Subcutaneous abdominal adipose tissue (tissue), 5 donors: ENCODE measurements at regions not wholly inside any gene's neighbourhood (a gene's known extent, or its start where the extent isn't known, plus 50 kb on each side); places are given as distances from the start of the nearest gene placed in this dataset.

ENCODE experiments used
- H3K27ac ChIP-seq: one replicate; pipeline ENCODE4 v1.7.0; 2013; ENCODE audit warnings: low read depth, mild to moderate bottlenecking, inconsistent platforms, low read length, moderate library complexity
- H3K27me3 ChIP-seq, 5 donors: one replicate each; pipeline ENCODE4 v1.7.0; 2013; ENCODE audit warnings: low read length in 5 of 5, inconsistent platforms in 1 of 5; ENCODE audit not compliant: control insufficient read depth in 5 of 5, insufficient read depth in 4 of 5
- H3K36me3 ChIP-seq, 5 donors: one replicate each; pipeline ENCODE4 v1.7.0; 2013; ENCODE audit warnings: low read length in 5 of 5; ENCODE audit not compliant: control insufficient read depth in 5 of 5, insufficient read depth in 5 of 5
- H3K4me1 ChIP-seq, 5 donors: one replicate each; pipeline ENCODE4 v1.7.0; 2013; ENCODE audit warnings: low read length in 5 of 5, mild to moderate bottlenecking in 3 of 5, moderate library complexity in 1 of 5; ENCODE audit not compliant: control insufficient read depth in 5 of 5, insufficient read depth in 5 of 5
- H3K4me3 ChIP-seq, 5 donors: one replicate each; pipeline ENCODE4 v1.7.0; 2013; ENCODE audit warnings: low read length in 5 of 5, low read depth in 1 of 5
- H3K9ac ChIP-seq, 5 donors: one replicate each; pipeline ENCODE4 v1.7.0; 2013; ENCODE audit warnings: low read length in 5 of 5, mild to moderate bottlenecking in 4 of 5, moderate library complexity in 3 of 5
- H3K9me3 ChIP-seq, 5 donors: one replicate each; pipeline ENCODE4 v1.7.0; 2013; ENCODE audit warnings: low read length in 5 of 5; ENCODE audit not compliant: control insufficient read depth in 5 of 5
- donor health status: healthy.
- donor health status: healthy.
- donor health status: healthy.
- donor health status: healthy.
- donor health status: healthy.

DNA sequence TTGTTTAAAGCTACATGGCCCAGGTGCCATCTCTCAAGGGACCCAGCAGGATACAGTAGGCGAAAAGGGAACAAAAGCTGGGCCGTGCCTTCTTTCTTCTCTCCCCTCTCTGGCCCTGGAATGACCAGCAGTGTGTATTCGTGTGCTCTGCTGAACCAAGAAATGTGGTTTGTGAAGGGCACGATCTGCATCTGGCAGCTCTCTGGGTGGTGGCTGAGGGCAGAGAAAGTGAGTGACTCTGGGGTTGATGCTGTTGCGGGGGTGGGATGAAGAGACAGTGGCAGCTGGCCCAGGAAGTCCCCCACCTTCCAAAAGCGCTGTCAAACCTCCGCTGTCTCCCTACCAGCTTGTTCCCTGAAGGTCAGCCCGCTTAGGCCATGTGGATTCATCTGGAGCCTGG is 88.3 kb downstream of the CLDN34 start:
- peaks cover 0 to 29% (median 5%) of the 10 kb centered on the region in 5 donors for H3K4me1 ChIP-seq
- H3K27me3 ChIP-seq = peaks cover 0 to 2% (median 0%) of the 10 kb centered on the region in 5 donors
- H3K4me3 ChIP-seq = no peak overlapping the region
- H3K36me3 ChIP-seq = no peaks in the 10 kb centered on the region
- H3K9me3 ChIP-seq = peaks cover 0 to 11% (median 10%) of the 10 kb centered on the region in 5 donors
- no peak overlapping the region for H3K9ac ChIP-seq
- no peak overlapping the region for H3K27ac ChIP-seq

DNA sequence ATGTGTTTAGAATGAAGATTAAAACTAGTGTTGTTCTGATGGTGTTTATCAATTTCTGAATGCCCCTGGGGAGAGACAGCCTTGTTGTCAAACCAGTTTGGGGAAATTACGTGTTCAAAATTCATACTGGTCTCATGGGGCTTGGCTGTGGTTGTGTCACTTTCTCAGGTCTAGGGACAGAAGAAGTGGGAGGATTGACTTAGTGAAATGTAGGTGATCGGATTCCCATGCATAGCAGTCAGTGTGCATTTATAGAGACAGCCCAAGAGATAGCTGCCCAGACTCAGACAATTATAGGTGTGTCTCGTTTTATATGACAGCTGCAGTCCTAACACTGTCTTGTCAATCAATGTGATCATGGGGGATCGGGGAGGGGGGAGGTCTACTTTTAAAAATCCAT is 94.4 kb upstream of the CLCN4 start:
- H3K27ac ChIP-seq = no peak overlapping the region
- no peaks in the 10 kb centered on the region for H3K9me3 ChIP-seq
- peaks cover 4 to 9% (median 7%) of the 10 kb centered on the region in 5 donors for H3K27me3 ChIP-seq
- no peak overlapping the region for H3K9ac ChIP-seq
- peaks cover 0 to 2% (median 0%) of the 10 kb centered on the region in 5 donors for H3K4me1 ChIP-seq
- H3K36me3 ChIP-seq = peaks cover 0 to 5% (median under 1%) of the 10 kb centered on the region in 5 donors
- H3K4me3 ChIP-seq = no peak overlapping the region

DNA sequence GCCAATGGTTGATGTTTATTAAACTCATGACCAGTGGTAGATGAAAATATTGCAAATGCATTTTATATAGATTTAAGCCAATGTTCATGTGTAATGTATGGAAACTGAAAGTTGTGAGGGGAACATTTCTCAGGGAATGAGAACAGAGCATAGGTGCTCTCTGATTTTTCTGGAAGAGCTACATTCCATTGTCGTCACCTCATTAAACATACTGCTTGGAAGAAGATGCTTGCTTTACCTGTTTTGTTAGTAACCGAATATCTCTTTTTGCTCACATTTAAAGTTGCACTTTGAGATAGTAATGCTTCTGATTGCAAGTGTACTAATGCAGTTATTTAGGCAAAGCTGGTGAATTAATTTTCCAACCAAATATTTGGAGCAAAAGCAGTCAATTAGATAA is 93.8 kb upstream of the CLCN4 start:
- no peak overlapping the region for H3K27ac ChIP-seq
- no peaks in the 10 kb centered on the region for H3K9me3 ChIP-seq
- no peak overlapping the region for H3K4me3 ChIP-seq

DNA sequence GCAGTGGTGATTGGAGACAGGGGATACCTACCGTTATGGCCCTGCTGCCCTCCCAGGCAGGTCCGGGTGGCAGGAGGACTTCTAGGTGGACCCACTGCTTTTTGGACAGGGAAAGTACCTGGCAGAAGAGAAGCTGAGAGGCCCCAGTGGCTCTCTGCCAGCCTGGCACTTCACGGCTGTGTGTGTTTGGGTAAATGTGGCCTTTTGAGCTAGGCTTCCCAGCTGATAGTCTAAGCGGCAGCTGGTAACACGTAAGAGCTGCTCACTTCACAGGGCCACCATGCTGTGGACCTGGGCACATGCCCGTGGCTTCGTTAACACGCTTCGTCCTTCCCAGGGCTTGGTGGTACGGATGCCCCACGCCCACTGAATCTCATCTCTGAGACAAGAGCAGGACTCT is 92.0 kb upstream of the CLCN4 start:
- H3K9me3 ChIP-seq = no peaks in the 10 kb centered on the region
- H3K36me3 ChIP-seq = peaks cover 0 to 16% (median 10%) of the 10 kb centered on the region in 5 donors
- no peak overlapping the region for H3K4me3 ChIP-seq
- peaks cover 0 to under 1% (median 0%) of the 10 kb centered on the region in 5 donors for H3K4me1 ChIP-seq
- H3K27me3 ChIP-seq = peaks cover 4 to 9% (median 7%) of the 10 kb centered on the region in 5 donors
- H3K9ac ChIP-seq = no peak overlapping the region
- H3K27ac ChIP-seq = no peak overlapping the region

More for the DNA sequence above, 93.8 kb upstream of the CLCN4 start:
- peaks cover 0 to 2% (median 0%) of the 10 kb centered on the region in 5 donors for H3K4me1 ChIP-seq
- H3K36me3 ChIP-seq = peaks cover 0 to 10% (median 4%) of the 10 kb centered on the region in 5 donors
- H3K27me3 ChIP-seq = peaks cover 4 to 9% (median 7%) of the 10 kb centered on the region in 5 donors
- H3K9ac ChIP-seq = no peak overlapping the region

DNA sequence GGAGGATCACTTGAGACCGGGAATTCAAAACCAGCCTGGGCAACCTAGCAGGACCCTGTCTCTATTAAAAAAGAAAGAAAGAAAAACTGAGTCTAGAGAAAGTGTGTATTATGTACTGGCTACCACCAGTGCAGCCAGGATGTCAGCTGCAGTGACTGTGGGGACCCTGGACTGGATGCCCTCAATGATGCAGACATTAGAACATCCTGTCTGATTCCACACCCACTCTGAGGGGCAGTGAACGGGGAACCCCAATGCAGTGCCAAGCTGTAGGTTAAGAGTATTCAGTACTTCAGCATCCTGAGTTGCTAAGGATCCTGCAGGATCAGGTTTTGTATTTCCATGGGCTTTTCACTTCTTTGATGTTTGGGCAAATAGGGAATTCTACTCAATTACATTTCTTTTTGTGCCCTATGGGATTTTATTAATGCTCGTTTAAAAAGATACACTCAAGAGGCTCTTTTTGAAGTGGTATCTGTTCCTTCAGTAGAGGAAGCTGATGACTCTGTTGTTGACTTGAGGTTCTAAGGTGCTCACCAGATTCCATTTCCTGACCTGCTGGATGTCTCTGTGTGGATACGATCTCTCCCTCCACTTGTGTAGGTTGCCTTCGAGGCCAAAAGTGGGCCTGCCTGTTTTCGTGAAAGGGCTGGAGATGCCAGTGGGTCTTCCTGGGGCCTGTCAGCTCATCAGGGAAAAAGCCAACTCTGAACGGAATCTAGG is 85.9 kb upstream of the CLCN4 start:
- H3K4me1 ChIP-seq = no peaks in the 10 kb centered on the region
- no peak overlapping the region for H3K27ac ChIP-seq
- peaks cover 0 to 15% (median 10%) of the 10 kb centered on the region in 5 donors for H3K36me3 ChIP-seq
- H3K9me3 ChIP-seq = no peaks in the 10 kb centered on the region
- H3K9ac ChIP-seq = no peak overlapping the region
- H3K27me3 ChIP-seq = peaks cover 0 to 11% (median 0%) of the 10 kb centered on the region in 5 donors
- H3K4me3 ChIP-seq = no peak overlapping the region

DNA sequence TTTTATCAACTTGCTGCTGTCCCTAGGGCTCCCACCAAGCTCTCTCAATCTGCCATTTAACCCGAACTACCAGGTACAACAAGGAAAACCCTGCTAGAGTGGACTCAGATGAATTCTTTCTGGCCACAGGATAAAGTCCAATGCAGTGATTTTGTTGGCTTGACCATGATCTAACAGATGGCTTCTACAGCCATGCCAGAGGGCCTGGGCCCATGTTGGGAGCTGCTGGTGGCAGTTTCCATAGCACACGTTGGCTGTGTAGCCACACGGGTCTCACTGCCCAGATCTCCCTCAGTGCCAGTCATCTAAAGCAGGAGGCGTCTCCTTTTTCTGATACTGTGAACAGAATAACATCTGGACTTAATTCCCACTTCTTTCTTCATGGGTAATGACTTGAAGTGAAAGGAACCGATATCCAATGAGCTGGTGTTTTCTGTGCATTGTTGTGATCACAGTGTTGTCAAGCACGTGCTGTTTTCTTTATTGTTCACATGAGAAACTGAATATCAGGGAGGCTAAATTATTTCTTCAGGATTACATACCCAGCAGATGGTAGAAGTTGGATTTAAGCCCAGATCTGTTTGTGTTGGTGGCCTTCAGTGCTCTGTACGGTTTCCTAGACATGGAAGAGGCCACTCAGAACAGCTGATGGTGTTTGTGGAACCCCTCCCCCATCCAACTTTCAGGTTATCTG is 85.2 kb upstream of the CLCN4 start:
- peaks cover 0 to 15% (median 10%) of the 10 kb centered on the region in 5 donors for H3K36me3 ChIP-seq
- no peak overlapping the region for H3K9ac ChIP-seq
- no peaks in the 10 kb centered on the region for H3K4me1 ChIP-seq
- H3K27ac ChIP-seq = no peak overlapping the region
- peaks cover 0 to 11% (median 0%) of the 10 kb centered on the region in 5 donors for H3K27me3 ChIP-seq
- H3K4me3 ChIP-seq = no peak overlapping the region
- H3K9me3 ChIP-seq = no peaks in the 10 kb centered on the region

DNA sequence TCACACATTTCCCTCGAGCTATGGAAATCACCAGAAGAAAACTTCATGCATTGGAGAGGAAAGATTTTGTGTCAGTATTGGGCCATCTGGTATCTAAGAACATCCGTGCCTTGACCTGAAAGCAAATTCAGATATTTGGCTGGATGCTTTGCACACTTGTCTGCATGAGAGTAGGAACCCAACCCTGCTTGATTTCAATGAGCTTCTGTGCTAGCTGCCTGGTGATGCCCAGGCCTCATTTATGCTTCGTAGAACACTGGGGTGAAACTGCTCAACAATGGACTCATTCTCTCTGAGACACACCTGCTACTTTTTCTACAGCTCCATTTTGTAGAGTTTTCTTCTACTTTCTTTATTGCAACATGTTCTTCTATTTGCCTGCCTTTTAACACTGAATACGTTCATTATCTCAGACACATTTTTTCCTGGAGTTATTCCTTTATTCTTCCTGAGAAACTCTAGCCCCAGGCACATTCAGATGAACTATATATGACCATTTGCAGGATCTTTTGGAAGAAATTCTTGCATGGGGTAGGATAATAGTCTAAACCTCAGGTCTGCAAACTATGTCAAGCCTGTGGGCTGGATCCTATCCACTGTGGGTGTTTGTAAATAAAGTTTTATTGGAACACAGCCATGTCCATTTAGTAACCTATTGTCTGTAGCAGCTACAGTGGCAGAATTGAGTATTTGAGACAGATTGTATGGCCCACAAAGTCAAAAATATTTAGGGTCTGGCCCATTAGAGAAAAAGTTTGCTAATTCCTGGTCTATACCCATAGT is 83.8 kb upstream of the CLCN4 start:
- Histone ChIP-seq H3K9me3 (no peaks in the 10 kb centered on the region), H3K36me3 (peaks cover 0 to 6% (median 5%) of the 10 kb centered on the region in 5 donors), H3K4me1 (no peaks in the 10 kb centered on the region), H3K4me3 (no peak overlapping the region), H3K27ac (no peak overlapping the region), H3K27me3 (peaks cover 0 to 11% (median 0%) of the 10 kb centered on the region in 5 donors), H3K9ac (no peak overlapping the region)

DNA sequence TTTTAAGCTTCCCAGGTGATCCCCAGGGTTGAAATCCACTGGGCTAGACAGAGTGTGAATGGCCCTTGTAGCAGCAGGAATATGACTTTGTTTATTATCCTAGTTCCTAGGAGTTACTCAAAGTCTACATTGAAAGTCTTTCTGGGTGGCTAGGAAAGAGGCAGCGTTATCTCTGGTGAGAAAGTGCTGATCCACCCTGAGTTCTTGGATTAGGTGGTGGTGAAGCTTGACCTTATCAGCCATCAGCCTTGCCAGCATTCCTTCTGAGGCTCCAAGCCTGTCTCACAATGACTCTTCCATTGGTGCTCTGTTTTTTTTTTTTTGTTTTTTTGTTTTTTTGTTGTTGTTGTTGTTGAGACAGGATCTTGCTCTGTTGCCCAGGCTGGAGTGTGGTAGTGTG is 83.1 kb upstream of the CLCN4 start:
- H3K27ac ChIP-seq = no peak overlapping the region
- no peaks in the 10 kb centered on the region for H3K4me1 ChIP-seq
- H3K36me3 ChIP-seq = no peaks in the 10 kb centered on the region
- H3K27me3 ChIP-seq = peaks cover 0 to 11% (median 0%) of the 10 kb centered on the region in 5 donors
- no peak overlapping the region for H3K4me3 ChIP-seq
- no peak overlapping the region for H3K9ac ChIP-seq
- no peaks in the 10 kb centered on the region for H3K9me3 ChIP-seq

DNA sequence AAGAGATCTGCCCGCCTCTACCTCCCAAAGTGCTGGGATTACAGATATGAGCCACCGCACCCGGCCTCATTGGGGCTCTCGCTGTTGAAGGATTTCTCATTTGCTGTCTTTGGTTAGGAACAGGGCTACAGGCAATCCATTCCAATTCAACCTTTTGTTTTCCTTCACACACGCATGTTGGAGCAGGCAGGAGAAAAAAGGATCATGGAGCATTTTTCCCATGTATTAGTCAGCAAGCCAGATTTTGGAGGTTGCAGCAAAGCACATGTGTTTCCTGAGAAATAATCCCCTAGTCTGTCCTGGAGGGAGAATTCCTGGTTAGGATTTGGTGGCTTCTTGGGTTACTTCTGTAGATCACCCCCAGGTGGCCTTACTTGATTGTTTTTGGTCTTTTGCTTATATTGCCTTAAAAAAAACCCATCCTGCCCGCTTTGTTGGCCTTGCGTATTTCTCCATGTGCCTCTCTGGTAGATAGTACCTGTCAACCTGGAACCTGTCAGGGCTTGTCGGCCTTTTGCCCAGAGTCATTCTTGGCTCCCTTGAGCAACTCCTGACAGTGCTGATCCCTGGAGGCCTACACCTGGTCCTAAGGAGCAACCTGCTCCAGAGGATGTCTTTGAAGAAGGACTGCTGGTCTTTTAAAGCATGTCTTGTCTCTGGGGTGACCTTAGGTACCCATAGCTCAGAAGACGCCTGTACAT is 82.4 kb upstream of the CLCN4 start:
- Histone ChIP-seq H3K27me3 (peaks cover 0 to 11% (median 0%) of the 10 kb centered on the region in 5 donors), H3K27ac (no peak overlapping the region), H3K9ac (no peak overlapping the region)

More for the DNA sequence above, 82.4 kb upstream of the CLCN4 start:
- H3K36me3 ChIP-seq = peaks cover 0 to 6% (median 0%) of the 10 kb centered on the region in 5 donors
- no peak overlapping the region for H3K4me3 ChIP-seq
- no peaks in the 10 kb centered on the region for H3K4me1 ChIP-seq
- no peaks in the 10 kb centered on the region for H3K9me3 ChIP-seq
